NCI-H82 treated with DMSO at 0.1 percent for 48 hours (cell line): ENCODE measurements at regions not wholly inside any gene's neighbourhood (a gene's known extent, or its start where the extent isn't known, plus 50 kb on each side); places are given as distances from the start of the nearest gene placed in this dataset.
"Not testable (repeated sequence)": the region's sequence is repeated elsewhere in the genome, so short reads cannot be mapped to it uniquely, and the experiment has no call there.

Experiments
- DNase-seq: peaks from one replicate; lab custom pipeline; 2025; ENCODE audit not compliant: unreplicated experiment; lab: John Stamatoyannopoulos, UW

DNA sequence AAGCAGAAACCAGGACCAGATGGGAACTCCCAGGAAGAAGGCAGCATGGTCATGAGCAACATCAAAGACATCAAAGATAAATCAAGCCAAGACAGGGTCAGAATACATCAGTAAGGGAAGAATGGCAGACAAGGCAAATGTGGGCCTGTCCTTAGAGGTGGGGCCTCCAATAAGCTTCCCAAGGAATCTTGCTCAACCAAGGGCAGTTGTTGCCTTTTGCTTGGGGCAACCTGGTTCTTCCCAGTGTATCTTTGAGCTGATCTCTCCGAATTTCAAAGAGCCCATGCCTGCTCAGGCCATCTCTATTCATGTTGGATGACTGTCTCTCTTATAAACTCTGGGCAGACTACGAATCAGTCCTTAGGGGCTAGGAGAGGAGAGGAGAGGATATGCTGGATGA lies 68.4 kb upstream of the HABP2 start:
- DNase-seq, result no peak

DNA sequence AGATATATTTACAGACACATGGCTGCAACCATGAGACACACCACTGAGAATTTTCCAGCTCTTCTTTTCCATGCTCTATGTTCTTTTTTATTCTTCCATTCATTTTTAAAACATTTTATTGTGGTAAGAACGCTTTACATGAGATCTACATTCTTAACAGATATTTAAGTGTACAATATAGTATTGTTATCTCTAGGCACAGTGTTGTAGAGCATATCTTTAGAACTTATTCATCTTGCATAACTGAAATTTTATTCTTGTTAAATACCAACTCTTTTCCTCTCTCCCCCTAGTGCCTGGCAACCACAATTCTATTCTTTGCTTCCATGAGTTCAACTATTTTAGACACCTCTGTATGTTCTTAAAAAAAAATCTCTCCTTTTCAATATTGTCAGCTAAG lies 67.1 kb upstream of the HABP2 start:
- no peak for DNase-seq

DNA sequence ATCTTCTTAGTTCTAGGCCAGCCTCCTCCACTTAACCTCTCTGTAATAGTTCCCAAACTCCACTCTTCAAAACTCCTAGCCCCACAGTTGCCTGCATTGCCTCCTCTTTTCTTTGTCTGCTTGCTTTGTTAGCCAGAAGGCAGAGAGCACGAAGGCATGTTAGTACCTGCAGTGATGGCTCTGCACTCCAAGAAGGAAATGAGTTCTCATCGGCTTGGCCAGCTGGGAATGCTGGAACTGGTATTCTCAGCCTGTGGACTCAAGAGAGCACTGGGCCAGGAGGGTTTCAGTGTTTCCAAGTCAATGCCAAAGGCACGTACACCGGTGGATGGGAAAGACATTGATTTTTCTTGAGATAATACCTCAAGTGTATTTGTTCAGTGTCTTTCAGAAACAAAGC lies 66.3 kb upstream of the HABP2 start:
- DNase-seq, result no peak

DNA sequence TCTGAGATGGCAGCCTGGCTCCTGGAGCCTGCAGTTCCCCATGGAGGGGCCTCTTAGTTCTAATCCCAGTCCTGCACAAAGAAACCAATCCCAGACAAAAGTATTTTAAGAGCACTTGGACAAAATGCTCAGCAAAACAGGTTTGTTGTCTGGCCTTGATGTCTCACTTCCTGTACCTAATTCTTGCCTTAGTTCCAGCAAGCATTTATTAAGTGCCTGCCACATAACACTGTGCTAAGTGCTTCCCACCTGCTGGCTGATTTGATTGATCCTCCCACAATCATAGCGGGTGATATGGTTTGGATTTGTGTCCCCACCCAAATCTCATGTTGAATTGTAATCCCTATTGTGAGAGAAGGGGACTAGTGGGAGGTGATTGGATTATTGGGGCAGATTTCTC lies 65.7 kb upstream of the HABP2 start:
- no peak for DNase-seq

DNA sequence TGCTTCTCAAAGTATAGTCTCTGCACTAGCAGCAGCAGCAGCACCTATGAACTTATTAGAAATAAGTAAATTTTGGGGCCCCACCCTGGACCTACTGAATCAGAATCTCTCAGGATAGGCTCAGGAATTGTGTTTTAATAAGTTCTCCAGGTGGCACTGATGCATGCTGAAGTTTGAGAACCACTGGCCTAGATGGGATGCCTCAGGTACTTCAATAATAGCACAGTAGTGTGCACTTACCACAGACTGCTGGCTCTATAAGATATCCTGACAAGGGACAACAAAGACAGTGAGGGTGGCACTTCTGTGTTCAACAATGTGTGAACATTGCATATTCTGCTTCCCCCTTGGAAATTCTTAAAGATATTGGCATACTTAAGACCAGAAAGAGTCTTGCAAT lies 64.7 kb upstream of the HABP2 start:
- DNase-seq, result no peak

DNA sequence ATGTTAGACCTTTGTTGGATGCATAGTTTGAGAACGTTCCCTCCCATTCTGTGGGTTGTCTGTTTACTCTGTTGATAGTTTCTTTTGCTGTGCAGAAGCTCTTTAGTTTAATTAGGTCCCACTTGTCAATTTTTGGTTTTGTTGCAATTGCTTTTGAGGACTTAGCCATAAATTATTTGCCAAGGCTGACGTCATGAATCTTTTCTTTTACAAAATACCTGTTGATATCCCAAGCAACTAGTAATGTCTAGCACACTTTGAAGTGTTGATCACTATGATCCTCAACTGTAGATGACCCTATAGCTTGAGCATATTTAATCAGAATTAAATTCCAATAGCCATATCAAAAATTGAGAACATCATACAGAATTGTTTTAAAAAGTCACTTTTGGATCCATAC lies 63.3 kb upstream of the HABP2 start:
- not testable (repeated sequence) for DNase-seq

DNA sequence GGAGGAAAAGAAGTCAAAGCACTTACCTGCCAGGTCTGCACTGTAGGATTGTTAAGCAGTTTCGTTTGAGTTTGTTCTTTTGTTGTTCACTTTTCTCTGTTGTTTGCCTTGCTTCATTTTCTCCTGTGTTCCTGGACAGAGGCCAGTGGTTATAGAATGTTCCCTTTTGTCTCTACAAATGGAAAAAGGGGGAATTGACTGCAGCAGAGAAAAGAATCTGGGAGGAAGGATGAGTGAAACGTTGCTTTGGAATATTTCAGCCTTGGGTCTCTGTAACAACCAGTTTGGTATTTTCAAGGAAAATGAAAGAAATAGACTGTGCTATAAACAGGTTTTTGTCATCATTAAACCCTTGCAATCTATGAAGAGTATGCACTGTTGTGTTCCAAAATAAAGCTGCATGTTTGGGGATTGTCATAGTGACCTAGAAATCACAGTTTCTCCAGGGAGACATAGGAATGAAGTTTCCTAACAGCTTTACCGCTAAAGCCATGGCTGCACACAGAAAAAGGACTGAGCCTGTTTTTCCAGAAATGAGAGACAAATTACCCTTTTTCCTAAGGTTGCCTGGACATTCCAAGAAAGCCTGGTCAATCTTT lies 60.8 kb upstream of the HABP2 start:
- DNase-seq, result no peak

DNA sequence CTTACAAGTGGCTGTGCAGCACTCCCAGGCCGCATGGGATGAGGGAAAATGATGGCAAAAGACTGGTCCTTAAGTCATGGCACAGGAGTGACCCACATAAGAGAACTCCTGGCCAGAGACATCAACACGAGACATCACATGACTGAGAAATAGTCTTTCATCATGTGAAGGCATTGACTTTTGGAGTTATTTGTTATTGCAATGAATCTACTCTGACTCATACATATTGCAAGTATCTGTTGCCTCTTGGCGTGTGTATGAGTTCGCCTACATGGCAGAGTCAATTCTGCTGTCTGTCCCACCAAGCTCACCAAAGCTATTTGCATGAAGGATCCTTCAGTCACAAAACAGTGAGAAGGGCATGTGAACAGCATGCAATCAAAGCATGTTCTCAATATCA lies 59.7 kb upstream of the HABP2 start:
- no peak for DNase-seq

DNA sequence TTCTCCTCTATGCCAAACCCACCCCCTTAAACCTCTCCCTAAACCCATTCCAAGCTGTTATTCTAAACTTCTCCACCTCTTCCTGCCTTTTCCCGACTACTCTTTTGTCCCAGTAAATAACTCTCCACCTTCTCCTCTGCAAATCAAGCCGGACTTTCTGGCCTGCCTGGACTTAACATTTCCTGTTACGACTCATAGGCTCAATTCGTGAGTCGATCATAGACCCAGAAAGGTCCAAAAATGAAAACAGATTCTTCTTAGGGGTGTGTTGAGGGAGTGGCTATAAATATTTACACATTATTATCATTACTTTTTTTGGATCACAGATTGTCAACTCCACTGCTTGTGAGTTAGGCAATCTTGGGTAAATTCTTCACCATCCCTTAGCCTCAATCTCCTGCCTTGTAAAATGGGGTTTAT lies 59.0 kb upstream of the HABP2 start:
- DNase-seq, result no peak

DNA sequence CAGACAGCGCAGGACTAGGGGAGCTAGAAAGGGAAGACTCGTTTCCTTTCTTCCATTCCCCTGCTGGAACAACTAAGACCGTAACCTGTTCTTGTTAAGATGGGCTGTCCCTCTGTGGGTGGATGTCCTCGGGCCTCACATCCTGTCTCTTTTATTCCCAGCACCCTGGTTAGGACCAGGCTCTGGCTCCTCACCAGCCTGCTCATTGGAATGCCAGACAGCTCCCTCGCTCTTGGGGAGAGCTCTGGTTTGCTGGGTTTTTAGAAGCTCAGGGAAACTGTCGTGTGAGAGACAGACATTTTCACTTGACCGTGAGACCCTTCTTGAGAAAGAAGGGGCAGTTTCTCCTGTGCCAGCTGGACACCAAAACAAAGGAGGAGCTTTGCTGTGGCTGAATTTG lies 58.1 kb upstream of the HABP2 start:
- no peak for DNase-seq

DNA sequence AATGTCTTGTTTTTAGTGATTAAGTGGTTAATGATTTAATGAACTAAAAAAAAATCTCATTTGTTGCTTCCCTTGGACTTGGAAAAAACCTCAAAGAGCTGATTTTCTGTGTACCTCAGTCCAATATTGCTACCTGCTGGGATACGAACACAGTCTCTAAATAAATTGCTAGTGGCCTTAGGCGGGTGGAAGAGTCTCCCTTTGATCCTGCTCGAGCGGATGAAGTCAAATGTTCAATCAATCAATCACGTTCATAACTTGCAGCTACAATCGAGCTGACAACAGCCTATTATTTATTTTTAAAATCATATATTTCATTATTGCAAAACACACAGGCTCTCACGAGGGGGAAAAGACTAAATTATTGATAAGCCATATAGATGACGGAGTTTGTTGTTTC lies 57.3 kb upstream of the HABP2 start:
- DNase-seq, result no peak

DNA sequence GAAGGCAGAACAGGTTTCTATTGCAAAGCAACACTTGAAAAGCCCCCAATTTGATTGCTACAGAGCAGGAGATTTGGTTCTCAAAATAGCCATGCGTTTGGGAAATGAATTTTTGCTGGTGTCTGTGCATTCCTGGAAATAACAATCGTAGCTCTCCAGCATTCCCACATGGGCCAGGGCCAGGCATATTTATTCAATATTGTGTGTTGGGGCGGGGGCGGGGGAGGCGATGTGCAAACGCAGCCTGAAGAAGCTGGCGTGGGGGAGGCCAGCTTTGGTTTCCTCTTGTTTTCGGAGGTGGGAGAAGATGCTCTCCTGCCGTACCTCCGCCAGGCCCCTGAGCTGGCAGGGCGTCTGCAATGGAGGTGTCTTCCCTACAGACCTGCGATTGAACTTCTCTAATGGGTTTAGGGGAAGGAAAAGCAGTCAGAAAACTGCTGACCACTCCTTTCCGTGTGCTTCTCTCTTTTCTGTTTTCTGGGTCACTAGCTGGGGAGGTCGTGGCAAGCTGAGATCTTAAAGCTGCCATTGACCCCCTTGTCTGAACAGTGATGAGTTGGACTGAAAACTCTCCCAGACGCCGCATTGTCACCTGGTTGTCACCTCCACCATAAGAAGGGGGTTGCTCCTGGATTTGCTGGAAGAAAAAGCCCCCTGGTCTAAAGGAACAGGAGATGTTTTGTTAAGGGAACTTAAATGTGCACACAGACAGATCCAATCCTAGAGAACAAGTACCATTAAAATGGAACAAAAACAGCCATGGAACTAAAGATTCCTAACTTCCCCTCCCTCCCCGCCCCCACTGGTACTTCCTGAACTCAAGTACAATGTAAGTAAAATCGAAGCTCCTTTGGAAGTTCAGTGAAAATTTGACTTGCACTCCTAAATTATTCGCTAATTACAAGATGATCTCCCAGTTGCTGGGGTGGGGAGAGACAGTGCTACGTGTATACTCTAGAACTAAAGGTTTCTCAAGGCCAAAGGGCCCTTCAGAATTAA lies 56.4 kb upstream of the HABP2 start:
- DNase-seq, result no peak

DNA sequence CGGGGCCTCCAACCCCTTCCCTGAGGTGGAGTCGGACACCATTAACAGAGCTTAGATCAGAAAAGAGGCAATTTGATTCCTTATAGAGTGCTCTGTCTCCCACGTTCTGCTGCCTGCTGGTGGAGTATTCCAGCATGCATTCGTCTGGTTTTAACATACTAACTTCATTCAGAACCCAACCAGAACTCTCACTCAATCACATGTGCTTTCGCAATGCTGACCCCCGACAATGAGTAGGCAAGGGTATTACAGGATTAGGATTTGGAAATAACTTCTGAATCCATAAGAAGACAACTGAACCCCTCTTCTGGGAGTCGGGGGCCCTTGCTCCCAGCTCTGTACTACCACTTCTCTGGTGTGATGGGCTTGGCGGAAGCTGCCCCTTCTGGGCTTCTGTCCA lies 55.7 kb upstream of the HABP2 start:
- DNase-seq, result no peak

DNA sequence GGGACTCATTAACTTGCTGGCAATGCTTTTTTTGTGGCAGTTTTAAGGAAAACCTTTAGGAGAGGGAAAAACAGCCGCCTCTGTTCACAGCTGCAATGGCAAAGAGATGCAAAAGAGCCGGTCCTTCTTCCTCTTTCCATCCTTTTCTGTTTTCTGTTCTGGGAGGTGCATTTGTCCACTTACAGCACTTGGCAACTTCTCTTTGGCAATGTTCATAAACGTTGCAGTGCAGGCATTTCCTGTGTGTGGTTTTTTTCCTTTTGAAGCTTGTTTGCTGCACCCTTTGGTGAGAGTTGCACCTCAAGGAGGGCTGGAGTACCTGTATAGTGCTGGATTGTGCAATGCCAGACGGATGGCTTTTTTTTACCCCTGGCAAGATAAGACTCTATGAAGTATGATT lies 53.9 kb upstream of the HABP2 start:
- DNase-seq, result no peak

DNA sequence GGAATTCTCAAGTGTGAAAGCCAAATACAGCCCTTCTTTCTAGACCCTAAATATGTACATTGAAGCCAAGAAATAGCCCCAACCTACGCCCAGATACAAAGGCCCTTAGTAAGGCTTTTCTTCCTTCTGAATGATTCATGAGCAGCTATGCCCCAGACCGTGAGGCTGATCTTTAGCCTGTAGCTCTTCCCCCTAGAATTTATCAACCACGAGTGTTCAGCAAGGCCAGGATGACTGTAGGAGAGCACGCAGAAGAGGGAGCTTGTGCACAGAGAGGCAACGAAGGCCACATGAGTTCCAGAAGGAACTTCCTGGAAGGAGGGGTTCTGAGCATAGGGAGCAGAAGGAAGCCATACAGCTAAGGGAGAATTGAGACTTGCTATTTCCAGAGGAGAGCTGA lies 53.0 kb upstream of the HABP2 start:
- no peak for DNase-seq

DNA sequence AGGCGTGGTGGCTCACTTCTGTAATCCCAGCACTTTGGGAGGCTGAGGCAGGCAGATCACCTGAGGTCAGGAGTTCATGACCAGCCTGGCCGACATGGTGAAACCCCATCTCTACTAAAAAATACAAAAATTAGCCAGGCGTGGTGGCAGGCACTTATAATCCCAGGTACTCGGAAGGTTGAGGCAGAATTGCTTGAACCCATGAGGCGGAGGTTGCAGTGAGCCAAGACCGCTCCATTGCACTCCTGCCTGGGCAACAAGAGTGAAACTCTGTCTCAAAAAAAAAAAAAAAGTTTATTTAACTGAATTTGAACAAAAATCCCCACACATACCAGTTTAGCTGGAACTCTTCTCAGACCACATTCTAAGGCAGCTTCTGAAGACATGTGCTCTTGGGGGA lies 51.8 kb upstream of the HABP2 start:
- DNase-seq, result not testable (repeated sequence)
